Testis (tissue), 2 donors: ENCODE measurements at regions not wholly inside any gene's neighbourhood (a gene's known extent, or its start where the extent isn't known, plus 50 kb on each side); places are given as distances from the start of the nearest gene placed in this dataset.

Source experiments
- POLR2A ChIP-seq: fragments of 450-650 bp; IDR thresholded peaks from one replicate; pipeline ENCODE4 v1.6.1; 2017; ENCODE audit warnings: antibody characterized with exemption, mild to moderate bottlenecking, moderate library complexity
- TF ChIP-seq, protein P1 (sequence below), 3 experiments: fragments of 450-650 bp in 2 of 3; fragments of 200-600 bp in 1 of 3; sonication (generic) in 1 of 3; IDR thresholded peaks; one replicate each; pipeline ENCODE4 v1.5.1; 2016 to 2019; ENCODE audit warnings: antibody characterized with exemption in 3 of 3, mild to moderate bottlenecking in 2 of 3, moderate library complexity in 1 of 3

DNA sequence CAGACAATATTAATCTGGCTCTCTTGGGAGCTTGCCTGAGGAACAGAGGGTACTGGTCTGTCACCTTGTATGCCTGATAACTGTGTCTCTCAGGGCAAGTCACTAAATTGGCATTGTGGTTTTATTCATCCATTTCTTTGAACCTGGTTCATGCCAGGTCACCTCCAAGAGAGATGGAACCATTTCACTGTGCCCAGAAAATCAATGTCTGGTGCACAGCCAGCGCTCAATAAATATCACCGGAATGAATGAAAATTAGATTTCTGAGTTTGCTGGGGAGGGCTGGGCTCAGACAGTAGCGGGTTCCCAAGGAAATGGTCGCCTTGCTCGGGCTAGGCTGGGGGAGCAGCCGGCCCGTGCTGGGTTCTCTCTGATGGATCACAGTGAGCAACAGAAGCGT is 64.1 kb upstream of the BAIAP2L1 start:
- TF ChIP-seq, protein P1, sequence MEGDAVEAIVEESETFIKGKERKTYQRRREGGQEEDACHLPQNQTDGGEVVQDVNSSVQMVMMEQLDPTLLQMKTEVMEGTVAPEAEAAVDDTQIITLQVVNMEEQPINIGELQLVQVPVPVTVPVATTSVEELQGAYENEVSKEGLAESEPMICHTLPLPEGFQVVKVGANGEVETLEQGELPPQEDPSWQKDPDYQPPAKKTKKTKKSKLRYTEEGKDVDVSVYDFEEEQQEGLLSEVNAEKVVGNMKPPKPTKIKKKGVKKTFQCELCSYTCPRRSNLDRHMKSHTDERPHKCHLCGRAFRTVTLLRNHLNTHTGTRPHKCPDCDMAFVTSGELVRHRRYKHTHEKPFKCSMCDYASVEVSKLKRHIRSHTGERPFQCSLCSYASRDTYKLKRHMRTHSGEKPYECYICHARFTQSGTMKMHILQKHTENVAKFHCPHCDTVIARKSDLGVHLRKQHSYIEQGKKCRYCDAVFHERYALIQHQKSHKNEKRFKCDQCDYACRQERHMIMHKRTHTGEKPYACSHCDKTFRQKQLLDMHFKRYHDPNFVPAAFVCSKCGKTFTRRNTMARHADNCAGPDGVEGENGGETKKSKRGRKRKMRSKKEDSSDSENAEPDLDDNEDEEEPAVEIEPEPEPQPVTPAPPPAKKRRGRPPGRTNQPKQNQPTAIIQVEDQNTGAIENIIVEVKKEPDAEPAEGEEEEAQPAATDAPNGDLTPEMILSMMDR (IDR thresholded peaks at IDR 0.05), result no peak
- no peak for TF ChIP-seq POLR2A
